OCI-LY3 (cell line): ENCODE measurements at regions not wholly inside any gene's neighbourhood (a gene's known extent, or its start where the extent isn't known, plus 50 kb on each side); places are given as distances from the start of the nearest gene placed in this dataset.

ENCODE experiments used
- H2AFZ ChIP-seq: fragments of 200-600, 300-600 bp; shearing (Covaris generic); 2 replicates; pipeline ENCODE4 v1.6.0; 2014; ENCODE audit warnings: antibody characterized with exemption, low read depth, low read length
- H3K27ac ChIP-seq: fragments of 200-600, 300-600 bp; sonication (generic); 2 replicates; pipeline ENCODE4 v1.5.1; 2014; ENCODE audit warnings: mild to moderate bottlenecking, low read length, moderate library complexity, mixed read lengths
- H3K27me3 ChIP-seq: fragments of 200-600, 300-600 bp; sonication (generic); 2 replicates; pipeline ENCODE4 v1.6.1; 2014; ENCODE audit warnings: low read depth, low read length, mixed read lengths
- H3K36me3 ChIP-seq: fragments of 200-600, 300-600 bp; sonication (generic); replicated peaks from 2 replicates; pipeline ENCODE3; 2014; ENCODE audit warnings: low read depth, low read length, mixed read lengths
- H3K4me1 ChIP-seq: fragments of 300-600, 200-600 bp; sonication (generic); 2 replicates; pipeline ENCODE4 v1.6.1; 2014; ENCODE audit warnings: low read length, mixed read lengths
- H3K4me2 ChIP-seq: fragments of 200-600, 300-600 bp; sonication (generic); 2 replicates; pipeline ENCODE4 v1.6.1; 2014; ENCODE audit warnings: low read length, mixed read lengths
- H3K4me3 ChIP-seq: fragments of 300-600, 200-600 bp; sonication (generic); 2 replicates; pipeline ENCODE4 v1.5.1; 2014; ENCODE audit warnings: antibody characterized with exemption, mild to moderate bottlenecking, low read length, moderate library complexity
- H3K79me2 ChIP-seq: fragments of 300-600, 200-600 bp; shearing (Covaris generic); 2 replicates; pipeline ENCODE4 v1.6.1; 2014; ENCODE audit warnings: mild to moderate bottlenecking, low read length, mixed read lengths
- H3K9ac ChIP-seq: fragments of 300-600, 200-600 bp; shearing (Covaris generic); 2 replicates; pipeline ENCODE4 v1.6.0; 2014; ENCODE audit warnings: mild to moderate bottlenecking, low read length, moderate library complexity
- H3K9me3 ChIP-seq: fragments of 200-600, 300-600 bp; shearing (Covaris generic); 2 replicates; pipeline ENCODE4 v1.6.1; 2014; ENCODE audit warnings: low read length, mixed read lengths; ENCODE audit not compliant: insufficient read depth
- H4K20me1 ChIP-seq: fragments of 200-600, 300-600 bp; sonication (generic); 2 replicates; pipeline ENCODE4 v1.6.1; 2016; ENCODE audit warnings: low read length, mixed read lengths; ENCODE audit not compliant: insufficient read depth
- EZH2phosphoT487 ChIP-seq: fragments of 200-600 bp; shearing (Covaris generic); IDR thresholded peaks from 2 replicates; pipeline ENCODE4 v1.6.1; 2018; ENCODE audit warnings: antibody characterized with exemption, mixed run types, low read depth
- TF ChIP-seq, protein P1 (sequence below): fragments of 200-600, 300-600 bp; sonication (generic); IDR thresholded peaks from 2 replicates; pipeline ENCODE4 v1.5.1; 2014; ENCODE audit warnings: antibody characterized with exemption, low read length, low read depth

DNA sequence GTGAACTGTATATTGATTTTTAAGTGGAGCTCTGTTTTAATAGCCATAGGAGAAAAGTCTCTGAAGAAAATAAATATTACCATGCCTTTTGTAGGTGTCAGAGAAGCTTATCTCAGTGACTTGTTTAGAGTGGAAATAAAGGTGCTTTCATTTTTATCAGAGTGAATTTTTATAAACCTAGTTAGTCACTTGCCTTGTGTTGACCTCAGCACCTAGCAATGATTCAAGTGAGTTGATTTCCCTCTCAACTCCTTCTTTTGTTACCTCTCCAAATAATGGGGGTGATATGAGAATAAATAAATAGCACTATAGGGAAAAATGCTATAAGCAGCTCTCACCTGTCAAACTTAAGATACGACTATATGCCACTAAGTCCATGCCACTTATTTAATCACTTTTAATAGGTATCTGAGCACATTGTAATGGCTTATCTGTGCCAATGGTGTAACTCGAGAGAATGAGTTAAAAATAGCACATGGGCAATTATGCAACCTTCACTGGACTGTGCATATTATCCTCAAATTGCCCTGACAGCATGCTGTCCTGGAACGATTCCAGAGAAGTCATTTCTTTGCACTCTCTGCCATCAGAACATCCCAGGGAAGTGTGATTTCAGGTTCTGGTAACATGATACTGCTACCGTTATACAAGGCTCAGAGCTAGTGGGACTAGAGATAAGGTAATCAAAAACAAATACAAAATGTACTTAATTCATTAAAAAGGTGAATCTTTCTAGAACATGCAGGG, 290.8 kb downstream of the CCDC85A start:
- H3K4me3 ChIP-seq, result no peak overlapping the region
- H3K4me1 ChIP-seq, result no peaks in the 10 kb centered on the region
- H4K20me1 ChIP-seq, result no peaks in the 10 kb centered on the region
- no peak for TF ChIP-seq EZH2phosphoT487
- TF ChIP-seq, protein P1, sequence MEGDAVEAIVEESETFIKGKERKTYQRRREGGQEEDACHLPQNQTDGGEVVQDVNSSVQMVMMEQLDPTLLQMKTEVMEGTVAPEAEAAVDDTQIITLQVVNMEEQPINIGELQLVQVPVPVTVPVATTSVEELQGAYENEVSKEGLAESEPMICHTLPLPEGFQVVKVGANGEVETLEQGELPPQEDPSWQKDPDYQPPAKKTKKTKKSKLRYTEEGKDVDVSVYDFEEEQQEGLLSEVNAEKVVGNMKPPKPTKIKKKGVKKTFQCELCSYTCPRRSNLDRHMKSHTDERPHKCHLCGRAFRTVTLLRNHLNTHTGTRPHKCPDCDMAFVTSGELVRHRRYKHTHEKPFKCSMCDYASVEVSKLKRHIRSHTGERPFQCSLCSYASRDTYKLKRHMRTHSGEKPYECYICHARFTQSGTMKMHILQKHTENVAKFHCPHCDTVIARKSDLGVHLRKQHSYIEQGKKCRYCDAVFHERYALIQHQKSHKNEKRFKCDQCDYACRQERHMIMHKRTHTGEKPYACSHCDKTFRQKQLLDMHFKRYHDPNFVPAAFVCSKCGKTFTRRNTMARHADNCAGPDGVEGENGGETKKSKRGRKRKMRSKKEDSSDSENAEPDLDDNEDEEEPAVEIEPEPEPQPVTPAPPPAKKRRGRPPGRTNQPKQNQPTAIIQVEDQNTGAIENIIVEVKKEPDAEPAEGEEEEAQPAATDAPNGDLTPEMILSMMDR, result no peak
- no peak overlapping the region for H3K4me2 ChIP-seq
- no peak overlapping the region for H3K27ac ChIP-seq
- H2AFZ ChIP-seq, result no peak overlapping the region
- H3K9ac ChIP-seq, result no peak overlapping the region
- no peaks in the 10 kb centered on the region for H3K27me3 ChIP-seq
- H3K9me3 ChIP-seq, result no peaks in the 10 kb centered on the region
- no peaks in the 10 kb centered on the region for H3K79me2 ChIP-seq
- H3K36me3 ChIP-seq, result no peaks in the 10 kb centered on the region

DNA sequence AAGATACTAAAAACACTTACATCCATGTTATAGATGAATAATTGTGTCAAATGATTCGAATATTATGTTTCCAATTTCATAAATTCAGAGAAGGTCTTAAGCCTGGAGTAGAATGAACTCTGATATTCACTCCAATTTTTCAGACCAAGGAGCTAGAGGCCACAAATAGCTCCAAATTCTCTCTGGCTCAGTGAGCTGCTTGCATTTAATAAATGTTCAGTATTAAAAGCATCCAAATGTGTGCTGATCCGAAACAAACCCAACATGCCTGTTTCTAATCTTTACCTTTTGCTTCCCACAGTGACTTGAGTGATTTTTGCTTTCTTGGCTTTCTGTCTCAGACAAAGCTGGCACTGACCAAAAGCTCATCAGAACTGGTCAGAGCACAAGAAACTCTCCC, 291.4 kb downstream of the CCDC85A start:
- no peaks in the 10 kb centered on the region for H4K20me1 ChIP-seq

DNA sequence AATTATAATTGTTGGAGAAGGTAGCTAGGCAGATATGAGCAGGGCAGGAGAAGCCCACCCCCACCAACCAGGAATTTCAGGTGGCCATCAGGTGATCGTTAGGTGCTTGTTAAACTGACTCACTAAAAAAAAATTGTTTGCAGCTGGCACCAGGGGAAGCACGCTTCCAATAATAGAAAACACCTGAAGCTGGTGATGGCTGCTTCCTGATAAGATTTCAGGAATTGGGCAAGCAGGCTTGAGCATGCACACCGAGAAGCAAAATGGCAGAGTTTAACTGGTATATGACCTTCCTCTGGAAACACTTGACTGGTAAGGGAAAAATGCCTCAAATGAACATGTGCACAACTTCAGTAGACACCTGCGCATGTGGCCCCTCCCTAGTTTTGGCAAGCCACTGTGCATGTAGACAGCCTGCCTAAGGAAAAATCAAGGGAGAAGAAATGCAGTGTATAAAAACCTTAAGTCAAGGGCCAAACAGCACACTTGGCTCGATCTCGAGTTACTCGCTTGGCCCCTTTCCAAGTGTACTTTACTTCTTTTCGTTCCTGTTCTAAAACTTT, 292.8 kb downstream of the CCDC85A start:
- H3K27me3 ChIP-seq, result no peaks in the 10 kb centered on the region

More for the DNA sequence above, 291.4 kb downstream of the CCDC85A start:
- Histone ChIP-seq H3K9ac (no peak overlapping the region), H3K4me3 (no peak overlapping the region), H2AFZ (no peak overlapping the region), H3K27ac (no peak overlapping the region), H3K4me2 (no peak overlapping the region), H3K36me3 (no peaks in the 10 kb centered on the region), H3K9me3 (no peaks in the 10 kb centered on the region), H3K4me1 (no peaks in the 10 kb centered on the region), H3K79me2 (no peaks in the 10 kb centered on the region), H3K27me3 (no peaks in the 10 kb centered on the region)
- TF ChIP-seq EZH2phosphoT487, result no peak

DNA sequence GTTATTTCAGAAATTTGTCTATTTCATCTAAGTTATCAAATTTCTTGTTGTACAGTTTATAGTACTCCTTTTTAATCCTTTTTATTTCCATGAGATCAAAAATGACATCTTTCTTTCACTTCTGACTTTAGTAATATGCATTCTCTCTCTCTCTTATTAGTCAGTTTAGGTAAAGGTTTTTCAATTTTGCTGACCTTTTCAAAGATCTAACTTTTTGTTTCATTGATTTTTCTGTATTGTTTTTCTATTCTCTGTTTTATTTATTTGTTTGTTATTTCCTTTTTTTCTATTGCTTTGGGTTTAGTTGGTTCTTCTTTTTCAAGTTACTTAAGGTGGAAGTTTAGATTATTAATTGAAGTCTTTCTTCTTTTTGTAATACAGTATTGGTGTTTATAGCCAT, 294.2 kb downstream of the CCDC85A start:
- Histone ChIP-seq H3K4me3 (no peak overlapping the region), H3K4me1 (no peaks in the 10 kb centered on the region), H3K9ac (no peak overlapping the region), H3K9me3 (no peaks in the 10 kb centered on the region), H3K4me2 (no peak overlapping the region), H4K20me1 (no peaks in the 10 kb centered on the region), H3K79me2 (no peaks in the 10 kb centered on the region), H3K27ac (no peak overlapping the region), H3K27me3 (no peaks in the 10 kb centered on the region), H3K36me3 (no peaks in the 10 kb centered on the region), H2AFZ (no peak overlapping the region)
- no peak for TF ChIP-seq EZH2phosphoT487
- TF ChIP-seq, protein P1, result no peak

More for the DNA sequence above, 292.8 kb downstream of the CCDC85A start:
- Histone ChIP-seq H3K4me1 (no peaks in the 10 kb centered on the region), H3K4me3 (no peak overlapping the region), H3K79me2 (no peaks in the 10 kb centered on the region), H4K20me1 (no peaks in the 10 kb centered on the region), H3K4me2 (no peak overlapping the region), H3K36me3 (no peaks in the 10 kb centered on the region), H3K27ac (no peak overlapping the region), H3K9ac (no peak overlapping the region), H3K9me3 (no peaks in the 10 kb centered on the region), H2AFZ (no peak overlapping the region)
- TF ChIP-seq, protein P1, result no peak
- TF ChIP-seq EZH2phosphoT487, result no peak
